BLaER1 treated with 17β-estradiol and CSF1 and Interleukin-3, amounts not matched to agents 10 nM and 100 nM (cell line): ENCODE measurements at regions not wholly inside any gene's neighbourhood (a gene's known extent, or its start where the extent isn't known, plus 50 kb on each side); places are given as distances from the start of the nearest gene placed in this dataset.

Experiments
- H3K27ac ChIP-seq, 11 experiments: shearing (Covaris generic); formaldehyde crosslinking; 2 replicates each; pipeline ENCODE4 v1.8.1; 2022
- H3K27me3 ChIP-seq, 11 experiments: shearing (Covaris generic); formaldehyde crosslinking; 2 replicates each; pipeline ENCODE4 v1.8.1; 2022
- H3K36me3 ChIP-seq, 11 experiments: shearing (Covaris generic); formaldehyde crosslinking; 2 replicates each; pipeline ENCODE4 v1.8.1; 2022
- H3K4me1 ChIP-seq, 10 experiments: shearing (Covaris generic); formaldehyde crosslinking; 2 replicates each; pipeline ENCODE4 v1.8.1; 2022
- H3K4me2 ChIP-seq, 11 experiments: shearing (Covaris generic); formaldehyde crosslinking; 2 replicates each; pipeline ENCODE4 v1.8.1; 2022
- H3K4me3 ChIP-seq, 10 experiments: shearing (Covaris generic); formaldehyde crosslinking; 2 replicates each; pipeline ENCODE4 v1.8.1; 2022
- H3K9ac ChIP-seq, 11 experiments: shearing (Covaris generic); formaldehyde crosslinking; 2 replicates each; pipeline ENCODE4 v1.8.1; 2022
- H3K9me3 ChIP-seq, 11 experiments: shearing (Covaris generic); formaldehyde crosslinking; replicated peaks in 1 of 11; 2 replicates each; pipeline ENCODE4 v1.8.1; 2022
- H4K20me1 ChIP-seq, 11 experiments: shearing (Covaris generic); formaldehyde crosslinking; 2 replicates each; pipeline ENCODE4 v1.8.1; 2022
- Cebpa-rat ChIP-seq, 11 experiments: shearing (Covaris generic); IDR thresholded peaks; 2 replicates each; pipeline ENCODE4 v1.8.1; 2022

GRCh38 chr5:2206293-2207108 lies 323.8 kb upstream of the IRX4 start:
- no peak for TF ChIP-seq Cebpa-rat (IDR thresholded peaks at IDR 0.05)
- no peaks in the 10 kb centered on the region; a peak in 1 of 22 replicates for H4K20me1 ChIP-seq
- H3K4me3 ChIP-seq = no peak overlapping the region
- no peaks in the 10 kb centered on the region for H3K9me3 ChIP-seq
- no peaks in the 10 kb centered on the region for H3K36me3 ChIP-seq
- H3K9ac ChIP-seq = no peak overlapping the region
- 0 out of 20 replicates have a peak, but pooled peaks cover 0 to 6% (median 0%) of the 10 kb centered on the region in 10 experiments for H3K4me1 ChIP-seq
- H3K27ac ChIP-seq = no peak overlapping the region
- no peaks in the 10 kb centered on the region for H3K27me3 ChIP-seq
- no peak overlapping the region for H3K4me2 ChIP-seq

- Histone ChIP-seq H4K20me1 (no peaks in the 10 kb centered on the region; a peak in 1 of 22 replicates), H3K4me1 (0 out of 20 replicates have a peak, but pooled peaks cover 0 to 6% (median 0%) of the 10 kb centered on the region in 10 experiments), H3K9me3 (no peaks in the 10 kb centered on the region), H3K27me3 (no peaks in the 10 kb centered on the region), H3K36me3 (no peaks in the 10 kb centered on the region), H3K9ac (no peak overlapping the region), H3K4me2 (no peak overlapping the region), H3K4me3 (no peak overlapping the region), H3K27ac (no peak overlapping the region)
- no peak for TF ChIP-seq Cebpa-rat (IDR thresholded peaks at IDR 0.05)
These were observed 323.0 kb upstream of the IRX4 start for GRCh38 chr5:2205596-2206226.

GRCh38 chr5:2205185-2205585 lies 322.5 kb upstream of the IRX4 start:
- H3K9me3 ChIP-seq = no peaks in the 10 kb centered on the region
- H3K27me3 ChIP-seq = no peaks in the 10 kb centered on the region
- H3K4me2 ChIP-seq = no peak overlapping the region
- no peak for TF ChIP-seq Cebpa-rat (IDR thresholded peaks at IDR 0.05)
- H3K36me3 ChIP-seq = no peaks in the 10 kb centered on the region
- no peak overlapping the region for H3K9ac ChIP-seq
- 0 out of 20 replicates have a peak, but pooled peaks cover 0 to 6% (median 0%) of the 10 kb centered on the region in 10 experiments for H3K4me1 ChIP-seq
- H4K20me1 ChIP-seq = no peaks in the 10 kb centered on the region; a peak in 1 of 22 replicates
- no peak overlapping the region for H3K4me3 ChIP-seq
- H3K27ac ChIP-seq = no peak overlapping the region

GRCh38 chr5:2204366-2205184 lies 321.9 kb upstream of the IRX4 start:
- no peak for TF ChIP-seq Cebpa-rat (IDR thresholded peaks at IDR 0.05)
- H3K9me3 ChIP-seq = no peaks in the 10 kb centered on the region
- no peak overlapping the region for H3K4me3 ChIP-seq

GRCh38 chr5:2203774-2204173 lies 321.0 kb upstream of the IRX4 start:
- 0 out of 20 replicates have a peak, but pooled peaks cover 0 to 6% (median 0%) of the 10 kb centered on the region in 10 experiments for H3K4me1 ChIP-seq
- H3K4me2 ChIP-seq = no peak overlapping the region
- H3K27ac ChIP-seq = no peak overlapping the region
- H3K36me3 ChIP-seq = no peaks in the 10 kb centered on the region
- H4K20me1 ChIP-seq = no peaks in the 10 kb centered on the region; a peak in 1 of 22 replicates
- no peak for TF ChIP-seq Cebpa-rat (IDR thresholded peaks at IDR 0.05)
- no peak overlapping the region for H3K4me3 ChIP-seq
- H3K27me3 ChIP-seq = no peaks in the 10 kb centered on the region
- H3K9ac ChIP-seq = no peak overlapping the region
- no peaks in the 10 kb centered on the region for H3K9me3 ChIP-seq

More at GRCh38 chr5:2204366-2205184, 321.9 kb upstream of the IRX4 start:
- H4K20me1 ChIP-seq = no peaks in the 10 kb centered on the region; a peak in 1 of 22 replicates
- H3K27me3 ChIP-seq = no peaks in the 10 kb centered on the region
- H3K4me1 ChIP-seq = 0 out of 20 replicates have a peak, but pooled peaks cover 0 to 6% (median 0%) of the 10 kb centered on the region in 10 experiments
- no peak overlapping the region for H3K4me2 ChIP-seq
- no peak overlapping the region for H3K27ac ChIP-seq
- no peak overlapping the region for H3K9ac ChIP-seq
- H3K36me3 ChIP-seq = no peaks in the 10 kb centered on the region

- H3K4me3 ChIP-seq = no peak overlapping the region
- no peak for TF ChIP-seq Cebpa-rat (IDR thresholded peaks at IDR 0.05)
- H3K36me3 ChIP-seq = no peaks in the 10 kb centered on the region
- no peak overlapping the region for H3K9ac ChIP-seq
- H4K20me1 ChIP-seq = no peaks in the 10 kb centered on the region
- no peaks in the 10 kb centered on the region for H3K27me3 ChIP-seq
- no peaks in the 10 kb centered on the region for H3K4me1 ChIP-seq
- no peak overlapping the region for H3K4me2 ChIP-seq
- H3K9me3 ChIP-seq = no peaks in the 10 kb centered on the region
- no peak overlapping the region for H3K27ac ChIP-seq
These were observed 319.1 kb upstream of the IRX4 start for GRCh38 chr5:2201832-2202231.

- no peaks in the 10 kb centered on the region for H3K27me3 ChIP-seq
- H3K9ac ChIP-seq = no peak overlapping the region
These were observed 318.7 kb upstream of the IRX4 start for GRCh38 chr5:2201421-2201820.

GRCh38 chr5:2201011-2201410 lies 318.3 kb upstream of the IRX4 start:
- Histone ChIP-seq H3K4me2 (no peak overlapping the region), H4K20me1 (no peaks in the 10 kb centered on the region), H3K4me3 (no peak overlapping the region), H3K4me1 (no peaks in the 10 kb centered on the region), H3K36me3 (no peaks in the 10 kb centered on the region), H3K27ac (no peak overlapping the region), H3K9me3 (peaks cover 0 to 2% (median 0%) of the 10 kb centered on the region in 11 experiments; a peak in 2 of 22 replicates), H3K9ac (no peak overlapping the region), H3K27me3 (no peaks in the 10 kb centered on the region)
- no peak for TF ChIP-seq Cebpa-rat (IDR thresholded peaks at IDR 0.05)

More at GRCh38 chr5:2201421-2201820, 318.7 kb upstream of the IRX4 start:
- no peaks in the 10 kb centered on the region for H3K4me1 ChIP-seq
- no peaks in the 10 kb centered on the region for H3K36me3 ChIP-seq
- no peak overlapping the region for H3K4me2 ChIP-seq
- H3K9me3 ChIP-seq = no peaks in the 10 kb centered on the region; a peak in 1 of 22 replicates
- no peak overlapping the region for H3K27ac ChIP-seq
- H4K20me1 ChIP-seq = no peaks in the 10 kb centered on the region
- TF ChIP-seq Cebpa-rat (IDR thresholded peaks at IDR 0.05) = no peak
- no peak overlapping the region for H3K4me3 ChIP-seq
